Activated T-cell treated with anti-CD3 and anti-CD28 coated beads for 24 hours (primary cell): ENCODE measurements at regions not wholly inside any gene's neighbourhood (a gene's known extent, or its start where the extent isn't known, plus 50 kb on each side); places are given as distances from the start of the nearest gene placed in this dataset.
"Not testable (repeated sequence)": the region's sequence is repeated elsewhere in the genome, so short reads cannot be mapped to it uniquely, and the experiment has no call there.

Experiments used
- DNase-seq: peaks from one replicate; pipeline ENCODE4 v3.0.0-alpha.2; 2020; ENCODE audit warnings: low read depth

GRCh38 chr16:16940351-16940750 lies 530.4 kb downstream of the XYLT1 start:
- DNase-seq, result no peak

- not testable (repeated sequence) for DNase-seq
Observed at GRCh38 chr16:16942849-16943248, 527.9 kb downstream of the XYLT1 start.

- DNase-seq, result no peak
Observed at GRCh38 chr16:16945207-16945606, 525.6 kb downstream of the XYLT1 start.

- no peak for DNase-seq
Observed at GRCh38 chr16:16956376-16956775, 514.4 kb downstream of the XYLT1 start.

GRCh38 chr16:16960785-16961184 lies 510.0 kb downstream of the XYLT1 start:
- DNase-seq, result no peak

- no peak for DNase-seq
Observed at GRCh38 chr16:16966439-16966838, 504.3 kb downstream of the XYLT1 start.

GRCh38 chr16:16971042-16971441 lies 499.7 kb downstream of the XYLT1 start:
- no peak for DNase-seq

GRCh38 chr16:16972831-16973230 lies 497.9 kb downstream of the XYLT1 start:
- no peak for DNase-seq

GRCh38 chr16:16973707-16974591 lies 496.8 kb downstream of the XYLT1 start:
- DNase-seq, result no peak

- DNase-seq, result no peak
Observed at GRCh38 chr16:16982614-16983013, 488.1 kb downstream of the XYLT1 start.

- no peak for DNase-seq
Observed at GRCh38 chr16:16983582-16983981, 487.2 kb downstream of the XYLT1 start.

GRCh38 chr16:16984091-16984490 lies 486.7 kb downstream of the XYLT1 start:
- not testable (repeated sequence) for DNase-seq

GRCh38 chr16:16985707-16986106 lies 485.1 kb downstream of the XYLT1 start:
- no peak for DNase-seq

GRCh38 chr16:16988963-16989362 lies 481.8 kb downstream of the XYLT1 start:
- DNase-seq, result no peak

- no peak for DNase-seq
Observed at GRCh38 chr16:16989368-16989767, 481.4 kb downstream of the XYLT1 start.

- DNase-seq, result no peak
Observed at GRCh38 chr16:16991711-16992110, 479.0 kb downstream of the XYLT1 start.

- no peak for DNase-seq
Observed at GRCh38 chr16:16992975-16993765, 477.6 kb downstream of the XYLT1 start.

- no peak for DNase-seq
Observed at GRCh38 chr16:16994831-16995230, 475.9 kb downstream of the XYLT1 start.

- no peak for DNase-seq
Observed at GRCh38 chr16:16996827-16997226, 473.9 kb downstream of the XYLT1 start.

- DNase-seq, result no peak
Observed at GRCh38 chr16:16997349-16997748, 473.4 kb downstream of the XYLT1 start.

- DNase-seq, result no peak
Observed at GRCh38 chr16:17001471-17001870, 469.3 kb downstream of the XYLT1 start.

- no peak for DNase-seq
Observed at GRCh38 chr16:17002565-17002964, 468.2 kb downstream of the XYLT1 start.

GRCh38 chr16:17005963-17006362 lies 464.8 kb downstream of the XYLT1 start:
- DNase-seq, result not testable (repeated sequence)
